Ishikawa (cell line): ENCODE measurements at regions not wholly inside any gene's neighbourhood (a gene's known extent, or its start where the extent isn't known, plus 50 kb on each side); places are given as distances from the start of the nearest gene placed in this dataset.
A peak's percentile ranks its signal among the peaks of the same experiment; 100 is the strongest.

Experiments used
- CEBPB ChIP-seq: IDR thresholded peaks from 2 replicates; pipeline ENCODE4 v1.6.1; 2012
- CREB1 ChIP-seq: IDR thresholded peaks from 2 replicates; pipeline ENCODE4 v1.6.1; 2012; ENCODE audit warnings: low read depth
- EGR1 ChIP-seq: IDR thresholded peaks from 2 replicates; pipeline ENCODE4 v1.6.1; 2012
- EP300 ChIP-seq: IDR thresholded peaks from 2 replicates; pipeline ENCODE4 v1.6.1; 2012; ENCODE audit warnings: borderline replicate concordance
- NFIC ChIP-seq: IDR thresholded peaks from 2 replicates; pipeline ENCODE4 v1.6.1; 2012
- RAD21 ChIP-seq: IDR thresholded peaks from 2 replicates; pipeline ENCODE4 v1.6.1; 2012; ENCODE audit warnings: low read depth
- TAF1 ChIP-seq: IDR thresholded peaks from 2 replicates; pipeline ENCODE4 v1.6.1; 2012; ENCODE audit warnings: low read depth, mild to moderate bottlenecking
- TCF12 ChIP-seq: IDR thresholded peaks from 2 replicates; pipeline ENCODE4 v1.6.1; 2012; ENCODE audit warnings: low read depth
- TF ChIP-seq, protein P1 (sequence below): IDR thresholded peaks from 2 replicates; pipeline ENCODE4 v1.6.1; 2012
- TF ChIP-seq, protein P2 (sequence below): IDR thresholded peaks from 2 replicates; pipeline ENCODE4 v1.6.1; 2012; ENCODE audit warnings: low read depth, mild to moderate bottlenecking

DNA sequence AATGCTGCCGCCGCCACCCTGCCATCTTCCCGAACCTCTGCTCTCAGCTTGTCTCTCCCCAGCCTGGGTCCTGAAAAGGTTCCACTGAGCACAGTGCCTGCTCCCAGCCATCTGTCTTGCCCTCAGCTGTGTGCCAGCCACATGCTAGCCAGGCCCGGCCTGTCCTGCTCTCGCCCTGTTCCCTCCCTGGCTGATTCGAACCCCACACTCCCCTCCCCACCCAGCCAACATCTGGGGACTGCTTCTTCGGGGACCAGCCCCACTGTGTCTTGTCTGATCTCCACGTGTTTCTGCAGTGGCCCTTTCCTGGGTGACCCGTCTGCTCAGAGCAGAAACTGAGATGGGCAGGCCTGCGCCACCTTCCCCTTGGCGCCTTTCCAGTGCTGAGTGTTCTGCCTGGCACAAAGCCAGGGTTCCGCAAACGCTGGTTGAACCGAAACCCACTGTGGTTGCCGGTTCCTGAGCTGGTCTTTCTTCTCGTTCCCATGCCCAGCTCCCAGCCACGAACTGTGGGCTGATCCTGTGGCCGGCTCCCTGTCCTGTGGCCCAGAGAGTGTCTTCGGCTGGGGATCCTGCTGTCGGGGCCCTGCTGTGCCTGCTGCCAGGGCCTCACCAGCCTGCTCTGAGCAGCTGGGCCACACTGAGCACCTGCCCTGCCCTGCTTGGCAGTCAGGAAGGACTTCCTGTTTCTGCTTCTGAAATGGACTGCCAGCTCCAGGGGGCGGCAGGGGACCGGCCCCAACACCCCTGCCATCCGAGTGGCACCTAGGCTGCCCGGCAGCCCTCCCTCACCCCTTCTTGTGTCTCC lies 62.7 kb upstream of the KLF13 start:
- TF ChIP-seq EP300: no peak
- no peak for TF ChIP-seq CEBPB
- TF ChIP-seq, protein P1, sequence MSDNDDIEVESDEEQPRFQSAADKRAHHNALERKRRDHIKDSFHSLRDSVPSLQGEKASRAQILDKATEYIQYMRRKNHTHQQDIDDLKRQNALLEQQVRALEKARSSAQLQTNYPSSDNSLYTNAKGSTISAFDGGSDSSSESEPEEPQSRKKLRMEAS: no peak
- peak; percentile 87 for TF ChIP-seq NFIC
- TF ChIP-seq EGR1: no peak
- no peak for TF ChIP-seq TAF1
- no peak for TF ChIP-seq CREB1
- TF ChIP-seq, protein P2, sequence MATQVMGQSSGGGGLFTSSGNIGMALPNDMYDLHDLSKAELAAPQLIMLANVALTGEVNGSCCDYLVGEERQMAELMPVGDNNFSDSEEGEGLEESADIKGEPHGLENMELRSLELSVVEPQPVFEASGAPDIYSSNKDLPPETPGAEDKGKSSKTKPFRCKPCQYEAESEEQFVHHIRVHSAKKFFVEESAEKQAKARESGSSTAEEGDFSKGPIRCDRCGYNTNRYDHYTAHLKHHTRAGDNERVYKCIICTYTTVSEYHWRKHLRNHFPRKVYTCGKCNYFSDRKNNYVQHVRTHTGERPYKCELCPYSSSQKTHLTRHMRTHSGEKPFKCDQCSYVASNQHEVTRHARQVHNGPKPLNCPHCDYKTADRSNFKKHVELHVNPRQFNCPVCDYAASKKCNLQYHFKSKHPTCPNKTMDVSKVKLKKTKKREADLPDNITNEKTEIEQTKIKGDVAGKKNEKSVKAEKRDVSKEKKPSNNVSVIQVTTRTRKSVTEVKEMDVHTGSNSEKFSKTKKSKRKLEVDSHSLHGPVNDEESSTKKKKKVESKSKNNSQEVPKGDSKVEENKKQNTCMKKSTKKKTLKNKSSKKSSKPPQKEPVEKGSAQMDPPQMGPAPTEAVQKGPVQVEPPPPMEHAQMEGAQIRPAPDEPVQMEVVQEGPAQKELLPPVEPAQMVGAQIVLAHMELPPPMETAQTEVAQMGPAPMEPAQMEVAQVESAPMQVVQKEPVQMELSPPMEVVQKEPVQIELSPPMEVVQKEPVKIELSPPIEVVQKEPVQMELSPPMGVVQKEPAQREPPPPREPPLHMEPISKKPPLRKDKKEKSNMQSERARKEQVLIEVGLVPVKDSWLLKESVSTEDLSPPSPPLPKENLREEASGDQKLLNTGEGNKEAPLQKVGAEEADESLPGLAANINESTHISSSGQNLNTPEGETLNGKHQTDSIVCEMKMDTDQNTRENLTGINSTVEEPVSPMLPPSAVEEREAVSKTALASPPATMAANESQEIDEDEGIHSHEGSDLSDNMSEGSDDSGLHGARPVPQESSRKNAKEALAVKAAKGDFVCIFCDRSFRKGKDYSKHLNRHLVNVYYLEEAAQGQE: no peak
- TF ChIP-seq RAD21: no peak
- 0 out of 2 replicates have a peak, but pooled peaks have one; percentile 35 for TF ChIP-seq TCF12
